ENCODE measurements at regions not wholly inside any gene's neighbourhood (a gene's known extent, or its start where the extent isn't known, plus 50 kb on each side); places are given as distances from the start of the nearest gene placed in this dataset.

DNA sequence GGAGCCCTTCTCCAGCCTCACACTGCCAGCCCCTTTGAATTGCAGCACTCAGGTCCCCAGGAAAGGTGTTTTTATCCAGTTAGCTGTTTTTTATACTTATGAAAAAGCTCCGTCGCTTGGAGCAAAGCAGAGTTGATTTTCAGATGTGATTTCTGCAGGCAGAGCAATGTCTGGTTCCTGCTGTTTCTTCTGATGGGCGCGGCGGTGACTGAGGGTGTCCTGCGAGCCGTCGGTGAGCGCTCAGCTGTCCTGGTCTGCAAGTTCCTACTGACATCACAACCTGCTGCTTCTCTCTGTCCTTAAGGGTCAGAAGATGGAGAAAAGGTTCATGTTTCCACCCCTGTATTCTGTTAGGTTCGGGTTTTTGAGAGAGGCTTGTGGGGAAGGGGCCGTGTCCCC is 109.6 kb upstream of the FAM20C start:
- Histone ChIP-seq H4K20me1 (ENCODE audit: insufficient read depth, poor library complexity, severe bottlenecking) (no peaks in the 10 kb centered on the region), H3K4me1 (ENCODE audit: insufficient read depth) (peaks cover 22% of the 10 kb centered on the region), H3K9me2 (replicated peaks; ENCODE audit: insufficient read depth) (no peaks in the 10 kb centered on the region), H3K27me3 (no peaks in the 10 kb centered on the region), H3K36me3 (replicated peaks; ENCODE audit: insufficient read depth, low read depth) (no peaks in the 10 kb centered on the region), H3K4me3 (no peak overlapping the region), H2AFZ (no peak overlapping the region), H3K9me3 (ENCODE audit: low read depth) (no peaks in the 10 kb centered on the region), H3K79me2 (no peaks in the 10 kb centered on the region), H3K27ac (peak overlapping the region; percentile 53), H3K4me2 (peak overlapping the region; percentile 38)
- peak; percentile 4 for DNase-seq (ENCODE audit: low spot score)
- 68% methylated on average over 11 of the region's 11 CpGs for WGBS (ENCODE audit: low lambda C conversion rate, missing lambda C conversion rate)
- TF ChIP-seq, protein P1, sequence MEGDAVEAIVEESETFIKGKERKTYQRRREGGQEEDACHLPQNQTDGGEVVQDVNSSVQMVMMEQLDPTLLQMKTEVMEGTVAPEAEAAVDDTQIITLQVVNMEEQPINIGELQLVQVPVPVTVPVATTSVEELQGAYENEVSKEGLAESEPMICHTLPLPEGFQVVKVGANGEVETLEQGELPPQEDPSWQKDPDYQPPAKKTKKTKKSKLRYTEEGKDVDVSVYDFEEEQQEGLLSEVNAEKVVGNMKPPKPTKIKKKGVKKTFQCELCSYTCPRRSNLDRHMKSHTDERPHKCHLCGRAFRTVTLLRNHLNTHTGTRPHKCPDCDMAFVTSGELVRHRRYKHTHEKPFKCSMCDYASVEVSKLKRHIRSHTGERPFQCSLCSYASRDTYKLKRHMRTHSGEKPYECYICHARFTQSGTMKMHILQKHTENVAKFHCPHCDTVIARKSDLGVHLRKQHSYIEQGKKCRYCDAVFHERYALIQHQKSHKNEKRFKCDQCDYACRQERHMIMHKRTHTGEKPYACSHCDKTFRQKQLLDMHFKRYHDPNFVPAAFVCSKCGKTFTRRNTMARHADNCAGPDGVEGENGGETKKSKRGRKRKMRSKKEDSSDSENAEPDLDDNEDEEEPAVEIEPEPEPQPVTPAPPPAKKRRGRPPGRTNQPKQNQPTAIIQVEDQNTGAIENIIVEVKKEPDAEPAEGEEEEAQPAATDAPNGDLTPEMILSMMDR (IDR thresholded peaks at IDR 0.05; ENCODE audit: poor library complexity), result no peak
- no peak for TF ChIP-seq EZH2 (IDR thresholded peaks at IDR 0.05; ENCODE audit: borderline replicate concordance)
- no peak for TF ChIP-seq EZH2phosphoT487 (IDR thresholded peaks at IDR 0.05; ENCODE audit: low read depth, severe bottlenecking, unreplicated experiment)

DNA sequence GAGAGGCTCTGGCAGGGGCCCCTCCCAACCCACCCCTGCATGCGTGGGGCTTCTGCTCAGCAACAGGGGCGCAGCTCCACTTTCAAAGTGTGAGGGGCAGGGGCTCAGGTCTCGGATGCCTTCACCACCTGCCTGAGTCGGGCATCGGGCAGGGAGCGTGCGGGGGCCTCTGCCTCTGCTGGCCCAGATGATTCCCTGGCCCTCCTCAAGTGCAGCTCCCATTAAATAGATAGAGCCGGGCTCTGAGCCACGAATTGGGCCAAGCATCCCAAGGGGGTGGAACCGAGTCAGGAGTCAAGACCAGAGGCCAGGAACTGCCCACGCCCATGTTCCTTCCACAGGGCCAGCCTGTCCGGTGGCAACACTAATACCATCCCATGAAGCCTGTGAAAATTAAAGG is 108.9 kb upstream of the FAM20C start:
- Histone ChIP-seq H3K4me3 (no peak overlapping the region), H2AFZ (no peak overlapping the region), H3K36me3 (replicated peaks; ENCODE audit: insufficient read depth, low read depth) (no peaks in the 10 kb centered on the region), H3K4me1 (ENCODE audit: insufficient read depth) (peaks cover 26% of the 10 kb centered on the region), H3K9me2 (replicated peaks; ENCODE audit: insufficient read depth) (no peaks in the 10 kb centered on the region), H3K4me2 (no peak overlapping the region), H3K27me3 (no peaks in the 10 kb centered on the region), H3K9me3 (ENCODE audit: low read depth) (no peaks in the 10 kb centered on the region), H4K20me1 (ENCODE audit: insufficient read depth, poor library complexity, severe bottlenecking) (no peaks in the 10 kb centered on the region), H3K27ac (peak overlapping the region; percentile 58), H3K79me2 (no peaks in the 10 kb centered on the region)
- 86% methylated on average over 10 of the region's 12 CpGs for WGBS (ENCODE audit: low lambda C conversion rate, missing lambda C conversion rate)
- no peak for DNase-seq (ENCODE audit: low spot score)
- TF ChIP-seq EZH2phosphoT487 (IDR thresholded peaks at IDR 0.05; ENCODE audit: low read depth, severe bottlenecking, unreplicated experiment), result no peak
- TF ChIP-seq, protein P1 (IDR thresholded peaks at IDR 0.05; ENCODE audit: poor library complexity), result no peak
- no peak for TF ChIP-seq EZH2 (IDR thresholded peaks at IDR 0.05; ENCODE audit: borderline replicate concordance)

DNA sequence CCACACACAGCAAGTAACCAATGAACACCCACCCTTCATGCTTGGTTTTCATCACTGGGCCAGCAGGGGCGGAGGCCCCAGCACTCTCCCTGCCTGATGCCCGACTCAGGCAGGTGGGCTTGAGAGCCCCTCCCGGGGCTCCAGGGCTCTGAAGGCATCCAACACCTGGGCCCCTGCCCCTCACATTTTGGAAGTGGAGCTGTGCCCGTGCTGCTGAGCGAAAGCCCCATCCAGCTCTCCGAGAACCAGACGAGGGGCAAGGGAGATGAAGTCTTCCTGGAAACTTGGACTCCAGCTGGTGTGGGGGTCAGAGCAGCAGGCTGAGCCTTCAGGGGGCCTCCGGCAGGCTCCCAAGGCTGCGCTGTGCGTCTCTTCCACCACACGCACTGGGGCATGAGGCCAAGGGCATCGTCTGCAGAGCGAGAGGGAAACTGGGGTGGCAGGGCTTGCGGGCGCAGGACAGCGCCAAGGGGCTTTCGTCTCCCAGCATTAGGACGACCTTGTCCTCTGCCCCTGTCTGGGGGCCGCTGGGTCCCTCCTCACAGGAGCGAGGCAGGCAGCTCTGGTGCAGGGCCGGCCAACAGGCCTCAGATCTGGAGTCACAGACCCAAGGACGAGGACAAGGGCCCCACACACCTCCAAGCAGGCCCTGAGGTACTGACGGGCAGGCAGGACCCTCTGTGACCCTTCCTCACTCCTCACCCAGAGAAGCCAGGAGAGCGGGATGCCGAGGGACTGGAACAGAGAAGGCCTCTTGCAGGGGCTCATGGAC is 108.3 kb upstream of the FAM20C start:
- whole genome bisulfite sequencing (ENCODE audit: low lambda C conversion rate, missing lambda C conversion rate), result 93% methylated on average over 25 of the region's 25 CpGs
- H3K79me2 ChIP-seq, result no peaks in the 10 kb centered on the region

More for the DNA sequence above, 108.3 kb upstream of the FAM20C start:
- Histone ChIP-seq H3K4me3 (no peak overlapping the region), H3K36me3 (replicated peaks; ENCODE audit: insufficient read depth, low read depth) (no peaks in the 10 kb centered on the region), H3K27me3 (no peaks in the 10 kb centered on the region), H2AFZ (no peak overlapping the region), H3K9me3 (ENCODE audit: low read depth) (no peaks in the 10 kb centered on the region), H3K9me2 (replicated peaks; ENCODE audit: insufficient read depth) (no peaks in the 10 kb centered on the region), H3K4me1 (ENCODE audit: insufficient read depth) (peaks cover 32% of the 10 kb centered on the region), H4K20me1 (ENCODE audit: insufficient read depth, poor library complexity, severe bottlenecking) (no peaks in the 10 kb centered on the region), H3K27ac (peak overlapping the region; percentile 58), H3K4me2 (no peak overlapping the region)
- peak; percentile 2 for DNase-seq (ENCODE audit: low spot score)
- TF ChIP-seq, protein P1 (IDR thresholded peaks at IDR 0.05; ENCODE audit: poor library complexity), result no peak
- TF ChIP-seq EZH2phosphoT487 (IDR thresholded peaks at IDR 0.05; ENCODE audit: low read depth, severe bottlenecking, unreplicated experiment) (no peak), EZH2 (IDR thresholded peaks at IDR 0.05; ENCODE audit: borderline replicate concordance) (no peak)

All from hepatocyte (in vitro differentiated cells).